Mesenchymal stem cell (in vitro differentiated cells and primary cell): ENCODE measurements at regions not wholly inside any gene's neighbourhood (a gene's known extent, or its start where the extent isn't known, plus 50 kb on each side); places are given as distances from the start of the nearest gene placed in this dataset.

Experiments used
- DNase-seq: peaks from one replicate; pipeline ENCODE4 v3.0.0-alpha.2; 2013
- H2AFZ ChIP-seq: one replicate; pipeline ENCODE4 v1.6.1; 2013; ENCODE audit warnings: low read depth, mild to moderate bottlenecking, control low read depth, inconsistent platforms, low read length, moderate library complexity
- H2AK5ac ChIP-seq: 2 replicates; pipeline ENCODE4 v1.6.1; 2013; ENCODE audit warnings: low read length, moderate library complexity, mild to moderate bottlenecking, inconsistent platforms; ENCODE audit not compliant: severe bottlenecking
- H2BK120ac ChIP-seq: one replicate; pipeline ENCODE4 v1.6.1; 2013; ENCODE audit warnings: low read depth, mild to moderate bottlenecking, inconsistent platforms, low read length, moderate library complexity
- H2BK12ac ChIP-seq, 2 experiments: one replicate each; pipeline ENCODE4 v1.6.1; 2013; ENCODE audit warnings: inconsistent platforms in 2 of 2, low read length in 2 of 2, mild to moderate bottlenecking in 2 of 2, moderate library complexity in 2 of 2, control low read depth in 1 of 2
- H2BK15ac ChIP-seq: one replicate; pipeline ENCODE4 v1.6.1; 2013; ENCODE audit warnings: mild to moderate bottlenecking, low read depth, inconsistent platforms; ENCODE audit not compliant: poor library complexity, severe bottlenecking
- H2BK5ac ChIP-seq: 2 replicates; pipeline ENCODE4 v1.6.1; 2013; ENCODE audit warnings: low read depth, mild to moderate bottlenecking, low read length, control low read depth, inconsistent platforms; ENCODE audit not compliant: poor library complexity, severe bottlenecking
- H3K14ac ChIP-seq, 2 experiments: one replicate each; pipeline ENCODE4 v1.6.1; 2013; ENCODE audit warnings: inconsistent platforms in 2 of 2, low read length in 2 of 2, control low read depth in 1 of 2, mild to moderate bottlenecking in 1 of 2, moderate library complexity in 1 of 2
- H3K18ac ChIP-seq, 2 experiments: one replicate each; pipeline ENCODE4 v1.6.1; 2013; ENCODE audit warnings: inconsistent platforms in 2 of 2, low read length in 2 of 2, control low read depth in 1 of 2, low read depth in 1 of 2, mild to moderate bottlenecking in 1 of 2
- H3K23ac ChIP-seq, 2 experiments: one replicate each; pipeline ENCODE4 v1.6.1; 2013; ENCODE audit warnings: inconsistent platforms in 2 of 2, low read length in 2 of 2, mild to moderate bottlenecking in 2 of 2, moderate library complexity in 2 of 2, control low read depth in 1 of 2
- H3K27ac ChIP-seq: 2 replicates; pipeline ENCODE4 v1.5.1; 2013; ENCODE audit warnings: mild to moderate bottlenecking, moderate library complexity, low read length, control low read depth, inconsistent platforms; ENCODE audit not compliant: poor library complexity, severe bottlenecking
- H3K27me3 ChIP-seq, 2 experiments: 2 replicates each; pipeline versions ENCODE4 v1.6.1 to v1.7.0; 2013; ENCODE audit warnings: low read length in 2 of 2, mild to moderate bottlenecking in 2 of 2, moderate library complexity in 2 of 2, control low read depth in 1 of 2, inconsistent platforms in 1 of 2; ENCODE audit not compliant: control insufficient read depth in 1 of 2, insufficient read depth in 1 of 2
- H3K36me3 ChIP-seq, 2 experiments: 2 replicates each; pipeline versions ENCODE4 v1.6.1 to v1.7.0; 2013; ENCODE audit warnings: low read length in 2 of 2, control low read depth in 1 of 2, inconsistent platforms in 1 of 2, low read depth in 1 of 2, mild to moderate bottlenecking in 1 of 2; ENCODE audit not compliant: insufficient read depth in 2 of 2, control insufficient read depth in 1 of 2
- H3K4ac ChIP-seq, 2 experiments: one replicate each; pipeline ENCODE4 v1.6.1; 2013; ENCODE audit warnings: inconsistent platforms in 2 of 2, low read length in 2 of 2, mild to moderate bottlenecking in 2 of 2, moderate library complexity in 2 of 2, control low read depth in 1 of 2, low read depth in 1 of 2
- H3K4me1 ChIP-seq: 2 replicates; pipeline ENCODE4 v1.6.1; 2013; ENCODE audit warnings: low read depth, low read length, control low read depth; ENCODE audit not compliant: control insufficient read depth, insufficient read depth
- H3K4me2 ChIP-seq: 2 replicates; pipeline ENCODE4 v1.6.1; 2013; ENCODE audit warnings: low read length, mild to moderate bottlenecking, inconsistent platforms; ENCODE audit not compliant: poor library complexity, severe bottlenecking
- H3K4me3 ChIP-seq, 2 experiments: 2 replicates each; pipeline versions ENCODE4 v1.5.1 to v1.7.0; 2013; ENCODE audit warnings: low read length in 2 of 2, mild to moderate bottlenecking in 2 of 2, control low read depth in 1 of 2, low read depth in 1 of 2; ENCODE audit not compliant: insufficient read depth in 1 of 2
- H3K79me1 ChIP-seq: replicated peaks from 2 replicates; pipeline ENCODE4 v1.6.1; 2013; ENCODE audit warnings: mild to moderate bottlenecking, control low read depth, low read length, inconsistent platforms; ENCODE audit not compliant: poor library complexity, severe bottlenecking
- H3K9ac ChIP-seq: 2 replicates; pipeline ENCODE4 v1.7.0; 2013; ENCODE audit warnings: mild to moderate bottlenecking, low read length, moderate library complexity
- H3K9me3 ChIP-seq: 2 replicates; pipeline ENCODE4 v1.7.0; 2013; ENCODE audit warnings: mild to moderate bottlenecking, low read length; ENCODE audit not compliant: control insufficient read depth
- H4K8ac ChIP-seq: one replicate; pipeline ENCODE4 v1.6.1; 2013; ENCODE audit warnings: inconsistent platforms, mild to moderate bottlenecking, low read length, moderate library complexity
- H4K91ac ChIP-seq: one replicate; pipeline ENCODE4 v1.6.1; 2013; ENCODE audit warnings: mild to moderate bottlenecking, low read length, inconsistent platforms
- WGBS: methylation state at CpG from one replicate; pipeline ENCODE4 v1.1.7; 2013; ENCODE audit warnings: mixed read lengths; 5-methylcytosine and 5-hydroxymethylcytosine counted together

DNA sequence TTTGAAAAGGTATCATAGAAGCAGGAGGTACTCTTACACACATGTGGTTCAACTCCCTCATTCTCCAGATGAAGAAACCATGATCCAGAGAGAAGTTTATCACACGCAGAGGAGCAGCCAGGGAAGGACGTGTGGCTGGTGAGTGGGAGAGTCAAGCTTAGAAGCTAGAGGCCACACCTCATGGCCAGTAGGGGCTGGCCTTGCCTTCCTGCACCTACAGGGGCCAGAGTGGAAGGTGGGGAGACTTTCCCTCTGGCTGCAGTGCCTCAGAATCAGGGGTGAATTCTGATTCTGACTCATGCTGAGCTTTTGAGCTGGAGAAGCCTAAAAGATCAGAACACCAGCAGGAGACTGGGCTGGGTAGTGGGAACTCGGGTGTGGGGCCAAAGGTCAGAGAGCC lies 1067.9 kb downstream of the BCL11B start:
- H2BK12ac ChIP-seq = no peak overlapping the region
- no peaks in the 10 kb centered on the region for H3K9me3 ChIP-seq
- H2AK5ac ChIP-seq = no peak overlapping the region
- H3K4me2 ChIP-seq = no peak overlapping the region
- H3K4ac ChIP-seq = no peak overlapping the region
- H4K8ac ChIP-seq = no peak overlapping the region
- no peak overlapping the region for H2BK120ac ChIP-seq
- no peak overlapping the region for H3K9ac ChIP-seq
- H3K14ac ChIP-seq = no peak overlapping the region
- H3K4me1 ChIP-seq = no peaks in the 10 kb centered on the region
- no peak overlapping the region for H3K18ac ChIP-seq
- no peak overlapping the region for H3K23ac ChIP-seq
- no peak overlapping the region for H2BK5ac ChIP-seq
- H3K27ac ChIP-seq = no peak overlapping the region
- no peak overlapping the region for H4K91ac ChIP-seq
- WGBS = 37% methylated on average over 3 of the region's 3 CpGs
- no peak overlapping the region for H3K4me3 ChIP-seq
- no peaks in the 10 kb centered on the region for H3K27me3 ChIP-seq
- no peak for DNase-seq
- no peaks in the 10 kb centered on the region for H3K79me1 ChIP-seq
- no peak overlapping the region for H2BK15ac ChIP-seq
- H3K36me3 ChIP-seq = no peaks in the 10 kb centered on the region
- H2AFZ ChIP-seq = no peak overlapping the region

DNA sequence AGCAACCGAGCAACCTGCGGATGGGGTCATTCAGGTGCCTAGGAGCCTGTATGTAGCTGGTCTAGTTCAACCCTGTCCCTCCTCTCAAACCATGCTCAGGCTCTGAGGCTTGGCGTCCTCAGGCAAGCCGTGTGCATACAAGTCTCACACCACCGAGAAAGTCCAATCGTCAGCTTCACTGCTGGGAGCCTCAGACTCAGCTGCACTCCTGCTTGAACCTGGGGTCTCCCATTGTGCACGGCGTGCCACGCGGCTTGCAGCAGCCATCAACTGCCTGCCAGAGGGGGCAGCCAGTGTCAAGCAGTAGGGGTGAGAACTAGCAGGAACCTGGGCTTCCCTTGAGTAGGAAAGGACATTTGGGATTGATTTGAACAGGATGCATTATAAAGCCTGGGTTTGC lies 1064.6 kb downstream of the BCL11B start:
- Histone ChIP-seq H3K14ac (no peak overlapping the region), H3K4me3 (no peak overlapping the region), H3K23ac (no peak overlapping the region), H3K9me3 (no peaks in the 10 kb centered on the region), H3K4me1 (peaks cover 4% of the 10 kb centered on the region), H3K79me1 (no peaks in the 10 kb centered on the region), H2AK5ac (no peak overlapping the region), H3K27me3 (no peaks in the 10 kb centered on the region), H2BK120ac (no peak overlapping the region), H2BK5ac (no peak overlapping the region), H3K27ac (no peak overlapping the region), H3K4me2 (no peak overlapping the region), H2BK15ac (no peak overlapping the region), H3K4ac (no peak overlapping the region), H2AFZ (no peak overlapping the region), H4K8ac (no peak overlapping the region), H3K9ac (no peak overlapping the region), H3K18ac (no peak overlapping the region), H4K91ac (no peak overlapping the region), H3K36me3 (no peaks in the 10 kb centered on the region), H2BK12ac (no peak overlapping the region)
- no peak for DNase-seq
- 82% methylated on average over 10 of the region's 10 CpGs for WGBS

DNA sequence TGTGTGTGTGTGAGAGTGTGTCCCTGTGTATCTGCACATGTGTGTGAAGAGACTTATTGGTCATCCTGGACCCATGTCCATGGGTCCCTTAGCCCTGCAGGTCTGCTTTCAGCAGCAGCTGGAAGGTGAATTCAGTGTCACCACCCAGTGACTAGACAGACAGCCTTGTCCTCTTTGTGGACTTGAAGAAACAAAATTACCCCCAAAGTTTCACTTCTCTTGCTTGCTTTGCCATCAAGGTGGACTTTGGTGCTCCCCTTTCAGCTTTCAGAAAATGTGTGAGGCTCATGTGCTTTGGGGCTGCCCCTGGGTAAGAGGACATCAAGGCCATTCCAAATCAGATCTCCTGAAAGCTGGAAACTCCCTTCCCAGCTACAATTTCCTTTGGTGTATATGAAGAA lies 1063.8 kb downstream of the BCL11B start:
- no peak overlapping the region for H2BK15ac ChIP-seq
- H3K79me1 ChIP-seq = no peaks in the 10 kb centered on the region
- no peak for DNase-seq
- H3K4me3 ChIP-seq = no peak overlapping the region
- no peak overlapping the region for H3K4me2 ChIP-seq
- no peak overlapping the region for H3K4ac ChIP-seq
- no peak overlapping the region for H3K18ac ChIP-seq
- H3K27ac ChIP-seq = no peak overlapping the region
- H3K36me3 ChIP-seq = no peaks in the 10 kb centered on the region
- no peak overlapping the region for H2BK120ac ChIP-seq
- H3K9me3 ChIP-seq = no peaks in the 10 kb centered on the region
- no peaks in the 10 kb centered on the region for H3K27me3 ChIP-seq
- H2AFZ ChIP-seq = no peak overlapping the region
- H3K4me1 ChIP-seq = peaks cover 4% of the 10 kb centered on the region
- no peak overlapping the region for H4K8ac ChIP-seq
- H3K9ac ChIP-seq = no peak overlapping the region
- no peak overlapping the region for H2BK12ac ChIP-seq
- no peak overlapping the region for H4K91ac ChIP-seq
- H2AK5ac ChIP-seq = no peak overlapping the region
- no peak overlapping the region for H2BK5ac ChIP-seq
- H3K14ac ChIP-seq = no peak overlapping the region
- H3K23ac ChIP-seq = no peak overlapping the region

DNA sequence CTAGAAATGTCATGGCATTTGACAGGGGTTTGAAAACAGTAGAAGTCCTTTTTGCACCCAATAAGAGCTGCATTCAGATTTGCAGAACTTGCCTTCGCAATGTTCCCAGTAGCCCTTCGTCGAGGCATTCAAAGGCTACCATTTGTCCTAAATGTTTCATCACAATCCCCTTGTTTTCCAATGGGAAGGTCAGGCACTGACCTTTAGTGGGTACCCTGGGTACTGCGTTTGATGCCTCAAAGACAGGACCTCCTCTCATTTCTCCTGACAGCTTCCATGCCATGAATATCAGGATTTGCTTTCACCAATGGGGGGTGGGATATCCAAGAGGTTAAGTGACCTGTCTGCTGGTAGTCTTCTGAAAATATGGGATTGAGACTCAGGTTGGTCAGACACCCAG lies 1063.1 kb downstream of the BCL11B start:
- H2BK5ac ChIP-seq = no peak overlapping the region

More for the DNA sequence above, 1063.1 kb downstream of the BCL11B start:
- DNase-seq = no peak
- H3K4me1 ChIP-seq = peaks cover 4% of the 10 kb centered on the region
- no peak overlapping the region for H3K4ac ChIP-seq
- no peak overlapping the region for H3K4me2 ChIP-seq
- no peak overlapping the region for H2AFZ ChIP-seq
- no peak overlapping the region for H3K9ac ChIP-seq
- no peak overlapping the region for H3K14ac ChIP-seq
- H3K27me3 ChIP-seq = no peaks in the 10 kb centered on the region
- no peaks in the 10 kb centered on the region for H3K9me3 ChIP-seq
- no peak overlapping the region for H3K4me3 ChIP-seq
- no peaks in the 10 kb centered on the region for H3K36me3 ChIP-seq
- no peak overlapping the region for H2BK15ac ChIP-seq
- WGBS = 72% methylated on average over 4 of the region's 4 CpGs
- no peak overlapping the region for H2AK5ac ChIP-seq
- no peak overlapping the region for H2BK12ac ChIP-seq
- H4K91ac ChIP-seq = no peak overlapping the region
- H2BK120ac ChIP-seq = no peak overlapping the region
- no peak overlapping the region for H4K8ac ChIP-seq
- no peak overlapping the region for H3K23ac ChIP-seq
- H3K27ac ChIP-seq = no peak overlapping the region
- H3K18ac ChIP-seq = no peak overlapping the region
- no peaks in the 10 kb centered on the region for H3K79me1 ChIP-seq
